DND-41 (cell line): ENCODE measurements at regions not wholly inside any gene's neighbourhood (a gene's known extent, or its start where the extent isn't known, plus 50 kb on each side); places are given as distances from the start of the nearest gene placed in this dataset.

Experiments used
- CTCF ChIP-seq: IDR thresholded peaks from 2 replicates; pipeline ENCODE4 v1.5.1; 2012; ENCODE audit warnings: borderline replicate concordance, low read length, moderate library complexity, mild to moderate bottlenecking; ENCODE audit not compliant: poor library complexity, severe bottlenecking; ENCODE audit errors: extremely low read depth
- EZH2 ChIP-seq: IDR thresholded peaks from 3 replicates; pipeline ENCODE4 v1.6.1; 2012; ENCODE audit warnings: borderline replicate concordance, low read depth, mild to moderate bottlenecking, moderate library complexity, low read length, inconsistent platforms; ENCODE audit not compliant: severe bottlenecking

- TF ChIP-seq CTCF, result no peak
- TF ChIP-seq EZH2, result no peak
Measured at GRCh38 chr3:110265302-110265701, 806.3 kb upstream of the NECTIN3 start.
